IPS-15b (cell line): ENCODE measurements at regions not wholly inside any gene's neighbourhood (a gene's known extent, or its start where the extent isn't known, plus 50 kb on each side); places are given as distances from the start of the nearest gene placed in this dataset.

ENCODE experiments used
- H3K27me3 ChIP-seq: one replicate; pipeline ENCODE4 v1.6.1; 2013; ENCODE audit warnings: low read length; ENCODE audit not compliant: control insufficient read depth, insufficient read depth
- H3K36me3 ChIP-seq: one replicate; pipeline ENCODE4 v1.6.1; 2013; ENCODE audit warnings: low read length; ENCODE audit not compliant: control insufficient read depth, insufficient read depth
- H3K4me1 ChIP-seq: one replicate; pipeline ENCODE4 v1.6.1; 2013; ENCODE audit warnings: mild to moderate bottlenecking, low read length; ENCODE audit not compliant: control insufficient read depth, insufficient read depth
- H3K4me3 ChIP-seq: one replicate; pipeline ENCODE4 v1.5.1; 2013; ENCODE audit warnings: low read depth, low read length
- H3K9ac ChIP-seq: one replicate; pipeline ENCODE4 v1.6.1; 2013; ENCODE audit warnings: low read depth, mild to moderate bottlenecking, low read length
- H3K9me3 ChIP-seq: one replicate; pipeline ENCODE4 v1.6.1; 2013; ENCODE audit warnings: mild to moderate bottlenecking, low read length; ENCODE audit not compliant: control insufficient read depth, insufficient read depth

GRCh38 chr11:110830747-110831146 is 118.5 kb upstream of the ARHGAP20 start:
- Histone ChIP-seq H3K9ac (no peak overlapping the region), H3K27me3 (no peaks in the 10 kb centered on the region), H3K4me1 (no peaks in the 10 kb centered on the region), H3K9me3 (no peaks in the 10 kb centered on the region), H3K4me3 (no peak overlapping the region), H3K36me3 (no peaks in the 10 kb centered on the region)

GRCh38 chr11:110830344-110830743 is 118.1 kb upstream of the ARHGAP20 start:
- Histone ChIP-seq H3K27me3 (no peaks in the 10 kb centered on the region), H3K36me3 (no peaks in the 10 kb centered on the region), H3K4me1 (no peaks in the 10 kb centered on the region), H3K4me3 (no peak overlapping the region), H3K9ac (no peak overlapping the region), H3K9me3 (no peaks in the 10 kb centered on the region)

GRCh38 chr11:110829873-110830272 is 117.6 kb upstream of the ARHGAP20 start:
- Histone ChIP-seq H3K9me3 (no peaks in the 10 kb centered on the region), H3K4me1 (no peaks in the 10 kb centered on the region), H3K9ac (no peak overlapping the region), H3K36me3 (no peaks in the 10 kb centered on the region), H3K27me3 (no peaks in the 10 kb centered on the region), H3K4me3 (no peak overlapping the region)

GRCh38 chr11:110828086-110828485 is 115.8 kb upstream of the ARHGAP20 start:
- no peaks in the 10 kb centered on the region for H3K9me3 ChIP-seq
- H3K4me3 ChIP-seq, result no peak overlapping the region
- H3K27me3 ChIP-seq, result no peaks in the 10 kb centered on the region

DNA sequence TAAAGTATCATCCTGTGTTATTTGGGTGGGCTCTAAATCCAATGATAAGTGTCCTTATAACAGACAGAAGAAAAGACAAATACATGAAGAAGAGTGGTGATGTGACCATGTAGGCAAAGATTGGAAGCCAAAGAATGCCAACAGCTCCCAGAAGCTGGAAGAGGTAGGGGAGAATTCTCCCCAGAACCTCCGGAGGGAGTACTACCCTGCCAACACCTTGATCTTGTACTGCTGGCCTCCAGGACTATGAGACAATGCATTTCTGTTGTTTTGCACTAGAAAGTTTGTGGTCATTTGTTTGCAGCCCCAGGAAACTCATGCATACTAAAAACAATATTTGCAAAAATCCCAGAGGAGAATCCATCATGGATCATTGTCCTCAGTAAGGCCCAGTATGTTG is 115.0 kb upstream of the ARHGAP20 start:
- H3K9me3 ChIP-seq, result no peaks in the 10 kb centered on the region
- H3K4me1 ChIP-seq, result no peaks in the 10 kb centered on the region
- H3K27me3 ChIP-seq, result no peaks in the 10 kb centered on the region
- no peak overlapping the region for H3K4me3 ChIP-seq
- H3K9ac ChIP-seq, result no peak overlapping the region
- H3K36me3 ChIP-seq, result no peaks in the 10 kb centered on the region

More at GRCh38 chr11:110828086-110828485, 115.8 kb upstream of the ARHGAP20 start:
- Histone ChIP-seq H3K9ac (no peak overlapping the region), H3K36me3 (no peaks in the 10 kb centered on the region), H3K4me1 (no peaks in the 10 kb centered on the region)

DNA sequence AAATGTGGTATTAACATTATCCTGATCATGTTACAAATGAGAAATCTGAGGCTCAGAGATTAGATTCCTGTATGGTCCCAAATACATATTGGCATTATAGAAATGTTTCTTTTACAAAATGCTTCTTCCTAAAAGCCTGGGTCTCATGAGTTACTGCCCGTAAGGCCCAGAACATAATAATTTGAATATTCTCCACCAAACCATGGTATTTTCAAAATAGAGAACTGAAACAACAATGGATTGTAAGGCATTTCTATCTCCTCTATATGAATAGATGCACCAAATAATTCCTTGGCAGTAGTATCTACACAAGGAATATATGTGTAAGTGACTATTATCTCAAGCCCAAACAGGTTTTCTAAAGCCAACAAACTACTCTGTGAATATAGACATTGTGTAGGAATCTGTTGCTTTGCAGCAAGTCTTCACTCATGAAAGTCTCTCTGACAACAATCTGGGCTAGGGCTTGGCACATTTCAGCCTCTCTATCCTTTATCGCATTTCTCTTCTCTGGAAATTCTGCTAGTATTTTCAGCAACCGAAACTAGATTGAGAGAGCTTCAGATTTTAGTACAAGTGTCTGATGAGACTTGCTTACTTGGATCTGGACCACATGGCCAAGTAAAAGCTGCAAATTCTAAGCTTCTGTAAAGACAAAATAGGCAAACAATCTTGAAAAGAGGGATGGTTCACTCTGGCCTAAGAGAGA is 112.8 kb upstream of the ARHGAP20 start:
- Histone ChIP-seq H3K9ac (no peak overlapping the region), H3K9me3 (no peaks in the 10 kb centered on the region), H3K4me3 (no peak overlapping the region), H3K27me3 (no peaks in the 10 kb centered on the region), H3K4me1 (no peaks in the 10 kb centered on the region), H3K36me3 (no peaks in the 10 kb centered on the region)

- Histone ChIP-seq H3K36me3 (no peaks in the 10 kb centered on the region), H3K9ac (no peak overlapping the region), H3K27me3 (no peaks in the 10 kb centered on the region), H3K9me3 (no peaks in the 10 kb centered on the region), H3K4me3 (no peak overlapping the region), H3K4me1 (no peaks in the 10 kb centered on the region)
Measured at GRCh38 chr11:110818032-110818687, 105.9 kb upstream of the ARHGAP20 start.

DNA sequence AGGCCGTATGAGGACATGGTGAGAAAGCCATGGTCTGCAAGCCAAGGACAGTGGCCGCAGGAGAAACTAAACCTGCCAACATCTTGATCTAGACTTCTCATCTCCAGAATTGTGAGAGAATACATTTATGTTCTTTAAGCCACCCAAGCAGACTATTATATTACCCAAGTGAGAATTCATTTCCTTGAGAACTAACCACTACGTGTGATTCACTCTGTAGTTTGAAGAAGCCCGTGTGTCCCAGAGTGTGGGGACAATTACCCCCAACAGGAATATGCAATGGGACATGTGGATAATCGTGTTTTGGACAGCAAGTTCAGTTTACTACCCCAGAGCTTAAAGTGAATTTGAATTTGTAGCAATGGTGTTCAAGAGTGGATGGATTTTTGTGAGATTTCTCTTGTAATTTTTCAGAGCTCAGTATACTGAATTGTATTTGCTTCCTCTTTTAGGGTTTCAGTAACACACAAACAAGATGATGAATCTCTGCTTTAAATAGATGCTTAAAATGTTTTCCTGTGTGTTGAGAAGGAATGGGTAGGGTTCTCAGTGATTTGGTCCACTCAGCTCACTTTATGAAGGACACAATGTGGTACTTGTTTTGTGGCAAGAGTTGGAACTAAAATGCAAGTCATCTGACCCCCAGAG is 100.0 kb upstream of the ARHGAP20 start:
- Histone ChIP-seq H3K9ac (no peak overlapping the region), H3K4me1 (no peaks in the 10 kb centered on the region), H3K4me3 (no peak overlapping the region), H3K27me3 (no peaks in the 10 kb centered on the region), H3K9me3 (no peaks in the 10 kb centered on the region), H3K36me3 (no peaks in the 10 kb centered on the region)

DNA sequence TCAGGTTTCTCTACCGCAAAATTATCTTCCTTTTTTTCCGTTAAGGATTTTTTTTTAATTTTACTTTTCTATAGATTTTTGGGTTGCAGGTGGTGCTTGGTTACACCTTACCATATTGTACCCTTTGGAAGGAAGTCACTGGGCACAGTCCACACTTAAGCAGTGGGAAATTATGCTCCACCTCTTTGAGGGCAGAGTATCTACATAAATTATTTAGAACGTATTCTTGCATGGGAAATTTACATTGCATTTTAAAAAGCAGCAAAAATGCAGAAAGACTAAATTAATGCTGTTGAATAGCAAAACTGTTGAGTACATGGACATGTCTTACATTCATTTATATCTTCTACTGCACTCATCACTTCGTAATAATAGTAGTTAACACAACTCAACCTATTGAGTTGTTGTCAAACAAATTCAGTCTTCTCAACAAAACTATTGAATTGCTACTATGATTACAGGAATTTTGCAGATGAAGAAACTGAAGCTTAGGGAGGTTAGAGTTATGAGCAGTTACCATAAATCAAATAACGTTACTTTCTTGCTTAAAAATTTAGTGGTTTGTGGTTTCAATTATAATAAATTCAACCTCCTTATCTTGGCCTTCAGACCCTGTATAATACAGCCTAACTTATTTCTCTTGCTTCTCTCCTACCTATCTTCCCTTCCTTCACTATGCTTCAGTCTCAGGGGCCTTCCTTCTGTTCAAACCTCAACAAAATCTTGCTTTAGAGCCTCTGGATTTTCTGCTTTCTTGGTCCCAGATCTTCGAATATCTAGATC is 97.4 kb upstream of the ARHGAP20 start:
- Histone ChIP-seq H3K4me3 (no peak overlapping the region), H3K27me3 (no peaks in the 10 kb centered on the region), H3K9me3 (no peaks in the 10 kb centered on the region)

DNA sequence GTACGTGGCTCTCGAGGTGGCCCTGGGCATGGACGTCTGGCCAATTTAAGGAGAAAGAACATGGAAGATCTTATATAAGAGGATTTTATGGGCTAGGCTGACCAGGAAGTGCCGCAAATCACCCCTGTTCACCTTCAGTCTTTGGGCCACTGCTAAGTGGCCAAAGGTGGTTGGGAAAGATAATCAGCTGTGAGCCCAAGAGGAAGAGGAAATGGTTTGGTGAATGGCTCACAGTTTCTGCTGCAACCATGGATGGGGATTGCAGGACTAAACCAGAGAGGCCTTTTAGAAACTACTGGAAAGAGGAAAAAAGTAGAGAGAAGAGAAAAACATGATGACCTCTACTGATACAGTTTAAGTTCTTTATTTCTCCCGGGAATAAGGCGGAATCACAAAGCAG is 96.0 kb upstream of the ARHGAP20 start:
- Histone ChIP-seq H3K9ac (no peak overlapping the region), H3K36me3 (no peaks in the 10 kb centered on the region)

More for the DNA sequence above, 97.4 kb upstream of the ARHGAP20 start:
- Histone ChIP-seq H3K4me1 (no peaks in the 10 kb centered on the region), H3K9ac (no peak overlapping the region), H3K36me3 (no peaks in the 10 kb centered on the region)

GRCh38 chr11:110807801-110808200 is 95.6 kb upstream of the ARHGAP20 start:
- Histone ChIP-seq H3K27me3 (no peaks in the 10 kb centered on the region), H3K4me1 (no peaks in the 10 kb centered on the region), H3K4me3 (no peak overlapping the region), H3K9ac (no peak overlapping the region), H3K9me3 (no peaks in the 10 kb centered on the region), H3K36me3 (no peaks in the 10 kb centered on the region)

More for the DNA sequence above, 96.0 kb upstream of the ARHGAP20 start:
- no peaks in the 10 kb centered on the region for H3K27me3 ChIP-seq
- no peaks in the 10 kb centered on the region for H3K4me1 ChIP-seq
- H3K9me3 ChIP-seq, result no peaks in the 10 kb centered on the region
- H3K4me3 ChIP-seq, result no peak overlapping the region
